GM23338 (cell line): ENCODE measurements at regions not wholly inside any gene's neighbourhood (a gene's known extent, or its start where the extent isn't known, plus 50 kb on each side); places are given as distances from the start of the nearest gene placed in this dataset.

Source experiments
- ATAC-seq: fragments of 200-7000 bp; cut with Tn5 transposase; 3 replicates; pipeline ENCODE4 v1.9.1; 2020
- DNase-seq: peaks from one replicate; pipeline ENCODE4 v3.0.0-alpha.2; 2015; ENCODE audit warnings: low spot score
- H2AFZ ChIP-seq: fragments of 200-600 bp; sonication (generic); 2 replicates; pipeline ENCODE4 v1.8.0; 2016; ENCODE audit warnings: antibody characterized with exemption, mild to moderate bottlenecking, moderate library complexity
- H3F3A ChIP-seq: fragments of 200-600 bp; sonication (generic); replicated peaks from 2 replicates; pipeline ENCODE4 v1.8.0; 2017; ENCODE audit warnings: antibody characterized with exemption, mixed run types, low read depth
- H3K27ac ChIP-seq: fragments of 200-600 bp; sonication (generic); 2 replicates; pipeline ENCODE4 v1.6.1; 2016; ENCODE audit warnings: low read depth
- H3K27me3 ChIP-seq: fragments of 200-600 bp; sonication (generic); 2 replicates; pipeline ENCODE4 v1.8.0; 2016; ENCODE audit warnings: mild to moderate bottlenecking, mixed run types, moderate library complexity; ENCODE audit not compliant: insufficient read depth
- H3K36me3 ChIP-seq: fragments of 200-600 bp; sonication (generic); 2 replicates; pipeline ENCODE4 v1.8.0; 2016; ENCODE audit warnings: mild to moderate bottlenecking; ENCODE audit not compliant: insufficient read depth
- H3K4me1 ChIP-seq: fragments of 200-600 bp; sonication (generic); 2 replicates; pipeline ENCODE4 v1.8.0; 2016; ENCODE audit warnings: mild to moderate bottlenecking, moderate library complexity; ENCODE audit not compliant: insufficient read depth
- H3K4me2 ChIP-seq: fragments of 200-600 bp; sonication (generic); 2 replicates; pipeline ENCODE4 v1.7.1; 2017; ENCODE audit warnings: mixed run types
- H3K4me3 ChIP-seq: fragments of 200-600 bp; sonication (generic); 2 replicates; pipeline ENCODE4 v1.6.1; 2016; ENCODE audit warnings: mixed run types
- H3K79me2 ChIP-seq: fragments of 200-600 bp; sonication (generic); replicated peaks from 2 replicates; pipeline ENCODE4 v1.8.0; 2017; ENCODE audit warnings: mild to moderate bottlenecking; ENCODE audit not compliant: insufficient read depth
- H3K9me2 ChIP-seq: fragments of 200-600 bp; sonication (generic); 2 replicates; pipeline ENCODE4 v1.8.0; 2017; ENCODE audit not compliant: insufficient read depth
- H4K20me1 ChIP-seq: fragments of 200-600 bp; sonication (generic); replicated peaks from 2 replicates; pipeline ENCODE4 v1.8.0; 2017; ENCODE audit warnings: mild to moderate bottlenecking; ENCODE audit not compliant: insufficient read depth
- H3K27ac Mint-ChIP-seq: 2 replicates; pipeline ENCODE4 v1.8.0; 2020; ENCODE audit warnings: inconsistent platforms, mild to moderate bottlenecking, moderate library complexity, mixed read lengths
- H3K27me3 Mint-ChIP-seq: 3 replicates; pipeline ENCODE4 v1.8.0; 2022; ENCODE audit warnings: low read depth, mild to moderate bottlenecking, moderate library complexity, mixed read lengths, inconsistent platforms; ENCODE audit not compliant: insufficient read depth, poor library complexity
- H3K36me3 Mint-ChIP-seq: 3 replicates; pipeline ENCODE4 v1.8.0; 2021; ENCODE audit warnings: low read depth, mild to moderate bottlenecking, inconsistent platforms, moderate library complexity, mixed read lengths
- H3K4me1 Mint-ChIP-seq: 3 replicates; pipeline ENCODE4 v1.8.0; 2020; ENCODE audit warnings: mild to moderate bottlenecking, inconsistent platforms, mixed read lengths
- H3K4me3 Mint-ChIP-seq: 3 replicates; pipeline ENCODE4 v1.8.0; 2021; ENCODE audit warnings: moderate library complexity, mild to moderate bottlenecking, inconsistent platforms, mixed read lengths
- H3K9me3 Mint-ChIP-seq: 3 replicates; pipeline ENCODE4 v1.8.0; 2020; ENCODE audit warnings: moderate library complexity, mild to moderate bottlenecking, inconsistent platforms, mixed read lengths
- CTCF ChIP-seq, 2 experiments: fragments of 200-600 bp in 1 of 2; sonication (generic) in 1 of 2; conservative IDR thresholded peaks; 2 replicates each; pipeline versions ENCODE4 v1.5.1 to v1.6.1; 2016 to 2017; ENCODE audit warnings: antibody characterized with exemption in 2 of 2, low read depth in 2 of 2, mild to moderate bottlenecking in 2 of 2, moderate library complexity in 1 of 2
- EZH2phosphoT487 ChIP-seq: fragments of 200-600 bp; sonication (generic); IDR thresholded peaks from one replicate; pipeline ENCODE4 v1.8.1; 2018; ENCODE audit warnings: antibody characterized with exemption; ENCODE audit not compliant: unreplicated experiment
- JUNB ChIP-seq: IDR thresholded peaks from one replicate; pipeline ENCODE4 v1.6.1; 2016; ENCODE audit warnings: antibody characterized with exemption; ENCODE audit not compliant: unreplicated experiment
- NANOG ChIP-seq: IDR thresholded peaks from 2 replicates; pipeline ENCODE4 v1.6.1; 2016; ENCODE audit warnings: antibody characterized with exemption, borderline replicate concordance
- POLR2AphosphoS5 ChIP-seq: IDR thresholded peaks from 2 replicates; pipeline ENCODE4 v1.6.1; 2016; ENCODE audit warnings: antibody characterized with exemption, low read depth
- REST ChIP-seq: IDR thresholded peaks from one replicate; pipeline ENCODE4 v1.6.1; 2018; ENCODE audit warnings: antibody characterized with exemption; ENCODE audit not compliant: unreplicated experiment
- STAT1 ChIP-seq: IDR thresholded peaks from one replicate; pipeline ENCODE4 v1.6.1; 2016; ENCODE audit warnings: antibody characterized with exemption; ENCODE audit not compliant: unreplicated experiment
- ZNF114 ChIP-seq: fragments of 250-450 bp; sonication (Bioruptor Pico); IDR thresholded peaks from 2 replicates; pipeline ENCODE4 v1.5.0; 2020; ENCODE audit warnings: mild to moderate bottlenecking, moderate library complexity
- ZNF331 ChIP-seq: fragments of 250-450 bp; sonication (Bioruptor Pico); IDR thresholded peaks from 2 replicates; pipeline ENCODE4 v1.5.0; 2020; ENCODE audit warnings: low read depth, mild to moderate bottlenecking, moderate library complexity
- TF ChIP-seq, protein P1 (sequence below): fragments of 250-450 bp; sonication (Bioruptor Pico); IDR thresholded peaks from 2 replicates; pipeline ENCODE4 v1.5.0; 2020; ENCODE audit warnings: mild to moderate bottlenecking, moderate library complexity

- TF ChIP-seq REST (no peak), NANOG (no peak), ZNF331 (CRISPR knock-in tag) (no peak)
- TF ChIP-seq, protein P1, sequence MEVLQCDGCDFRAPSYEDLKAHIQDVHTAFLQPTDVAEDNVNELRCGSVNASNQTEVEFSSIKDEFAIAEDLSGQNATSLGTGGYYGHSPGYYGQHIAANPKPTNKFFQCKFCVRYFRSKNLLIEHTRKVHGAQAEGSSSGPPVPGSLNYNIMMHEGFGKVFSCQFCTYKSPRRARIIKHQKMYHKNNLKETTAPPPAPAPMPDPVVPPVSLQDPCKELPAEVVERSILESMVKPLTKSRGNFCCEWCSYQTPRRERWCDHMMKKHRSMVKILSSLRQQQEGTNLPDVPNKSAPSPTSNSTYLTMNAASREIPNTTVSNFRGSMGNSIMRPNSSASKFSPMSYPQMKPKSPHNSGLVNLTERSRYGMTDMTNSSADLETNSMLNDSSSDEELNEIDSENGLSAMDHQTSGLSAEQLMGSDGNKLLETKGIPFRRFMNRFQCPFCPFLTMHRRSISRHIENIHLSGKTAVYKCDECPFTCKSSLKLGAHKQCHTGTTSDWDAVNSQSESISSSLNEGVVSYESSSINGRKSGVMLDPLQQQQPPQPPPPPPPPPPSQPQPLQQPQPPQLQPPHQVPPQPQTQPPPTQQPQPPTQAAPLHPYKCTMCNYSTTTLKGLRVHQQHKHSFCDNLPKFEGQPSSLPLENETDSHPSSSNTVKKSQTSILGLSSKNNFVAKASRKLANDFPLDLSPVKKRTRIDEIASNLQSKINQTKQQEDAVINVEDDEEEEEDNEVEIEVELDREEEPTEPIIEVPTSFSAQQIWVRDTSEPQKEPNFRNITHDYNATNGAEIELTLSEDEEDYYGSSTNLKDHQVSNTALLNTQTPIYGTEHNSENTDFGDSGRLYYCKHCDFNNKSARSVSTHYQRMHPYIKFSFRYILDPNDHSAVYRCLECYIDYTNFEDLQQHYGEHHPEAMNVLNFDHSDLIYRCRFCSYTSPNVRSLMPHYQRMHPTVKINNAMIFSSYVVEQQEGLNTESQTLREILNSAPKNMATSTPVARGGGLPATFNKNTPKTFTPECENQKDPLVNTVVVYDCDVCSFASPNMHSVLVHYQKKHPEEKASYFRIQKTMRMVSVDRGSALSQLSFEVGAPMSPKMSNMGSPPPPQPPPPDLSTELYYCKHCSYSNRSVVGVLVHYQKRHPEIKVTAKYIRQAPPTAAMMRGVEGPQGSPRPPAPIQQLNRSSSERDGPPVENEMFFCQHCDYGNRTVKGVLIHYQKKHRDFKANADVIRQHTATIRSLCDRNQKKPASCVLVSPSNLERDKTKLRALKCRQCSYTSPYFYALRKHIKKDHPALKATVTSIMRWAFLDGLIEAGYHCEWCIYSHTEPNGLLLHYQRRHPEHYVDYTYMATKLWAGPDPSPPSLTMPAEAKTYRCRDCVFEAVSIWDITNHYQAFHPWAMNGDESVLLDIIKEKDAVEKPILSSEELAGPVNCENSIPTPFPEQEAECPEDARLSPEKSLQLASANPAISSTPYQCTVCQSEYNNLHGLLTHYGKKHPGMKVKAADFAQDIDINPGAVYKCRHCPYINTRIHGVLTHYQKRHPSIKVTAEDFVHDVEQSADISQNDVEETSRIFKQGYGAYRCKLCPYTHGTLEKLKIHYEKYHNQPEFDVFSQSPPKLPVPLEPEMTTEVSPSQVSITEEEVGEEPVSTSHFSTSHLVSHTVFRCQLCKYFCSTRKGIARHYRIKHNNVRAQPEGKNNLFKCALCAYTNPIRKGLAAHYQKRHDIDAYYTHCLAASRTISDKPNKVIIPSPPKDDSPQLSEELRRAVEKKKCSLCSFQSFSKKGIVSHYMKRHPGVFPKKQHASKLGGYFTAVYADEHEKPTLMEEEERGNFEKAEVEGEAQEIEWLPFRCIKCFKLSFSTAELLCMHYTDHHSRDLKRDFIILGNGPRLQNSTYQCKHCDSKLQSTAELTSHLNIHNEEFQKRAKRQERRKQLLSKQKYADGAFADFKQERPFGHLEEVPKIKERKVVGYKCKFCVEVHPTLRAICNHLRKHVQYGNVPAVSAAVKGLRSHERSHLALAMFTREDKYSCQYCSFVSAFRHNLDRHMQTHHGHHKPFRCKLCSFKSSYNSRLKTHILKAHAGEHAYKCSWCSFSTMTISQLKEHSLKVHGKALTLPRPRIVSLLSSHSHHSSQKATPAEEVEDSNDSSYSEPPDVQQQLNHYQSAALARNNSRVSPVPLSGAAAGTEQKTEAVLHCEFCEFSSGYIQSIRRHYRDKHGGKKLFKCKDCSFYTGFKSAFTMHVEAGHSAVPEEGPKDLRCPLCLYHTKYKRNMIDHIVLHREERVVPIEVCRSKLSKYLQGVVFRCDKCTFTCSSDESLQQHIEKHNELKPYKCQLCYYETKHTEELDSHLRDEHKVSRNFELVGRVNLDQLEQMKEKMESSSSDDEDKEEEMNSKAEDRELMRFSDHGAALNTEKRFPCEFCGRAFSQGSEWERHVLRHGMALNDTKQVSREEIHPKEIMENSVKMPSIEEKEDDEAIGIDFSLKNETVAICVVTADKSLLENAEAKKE (CRISPR knock-in tag) = no peak
These were observed 73.7 kb upstream of the DUSP21 start (continued) for GRCh38 chrX:44770121-44770520.

GRCh38 chrX:44767308-44767707, 76.5 kb upstream of the DUSP21 start:
- H3K27me3 Mint-ChIP-seq = no peaks in the 10 kb centered on the region
- Histone ChIP-seq H4K20me1 (no peaks in the 10 kb centered on the region), H3K4me3 (no peak overlapping the region), H3K36me3 (no peaks in the 10 kb centered on the region), H3K9me2 (no peaks in the 10 kb centered on the region), H3K27me3 (no peaks in the 10 kb centered on the region), H3K79me2 (no peaks in the 10 kb centered on the region), H3K27ac (no peak overlapping the region), H3K4me1 (no peaks in the 10 kb centered on the region), H3K4me2 (no peak overlapping the region), H2AFZ (no peak overlapping the region), H3F3A (no peaks in the 10 kb centered on the region)
- H3K27ac Mint-ChIP-seq = no peak overlapping the region
- H3K36me3 Mint-ChIP-seq = no peaks in the 10 kb centered on the region
- H3K9me3 Mint-ChIP-seq = peaks cover 2% of the 10 kb centered on the region; the same call in 1 of the 3 replicates
- ATAC-seq (no peak), DNase-seq (no peak)
- no peak overlapping the region for H3K4me3 Mint-ChIP-seq
- peaks cover 7% of the 10 kb centered on the region for H3K4me1 Mint-ChIP-seq
- TF ChIP-seq NANOG (no peak), STAT1 (no peak), POLR2AphosphoS5 (no peak), ZNF114 (CRISPR knock-in tag) (no peak), ZNF331 (CRISPR knock-in tag) (no peak), JUNB (no peak), CTCF (conservative IDR thresholded peaks at IDR 0.05; ENCODE audit: low read depth in 2 of 2) (no peak), EZH2phosphoT487 (no peak)
